K562 (cell line): ENCODE measurements at regions not wholly inside any gene's neighbourhood (a gene's known extent, or its start where the extent isn't known, plus 50 kb on each side); places are given as distances from the start of the nearest gene placed in this dataset.
"Not testable (repeated sequence)": the region's sequence is repeated elsewhere in the genome, so short reads cannot be mapped to it uniquely, and the experiment has no call there.

Experiments used
- ATAC-seq: fragments of 200-7000 bp; cut with Tn5 transposase; 3 replicates; pipeline ENCODE4 v1.9.1; 2020; ENCODE audit warnings: moderate library complexity
- BruUV-seq: library from RNA; stranded (reverse); fragments of 400-500 nt; replicated peaks from 2 replicates; lab custom pipeline; 2021; lab: Mats Ljungman, UMichigan
- CTCF ChIA-PET: fragments of 300-600 bp; formaldehyde crosslinking; extraction: SDS; loops from one replicate; lab custom pipeline; 2021; ENCODE audit warnings: low intra/inter-chr PET ratio; lab: Yijun Ruan, JAX
- POLR2A ChIA-PET: fragments of 300-600, 350-650 bp; sonication (Branson Sonifier 250); formaldehyde crosslinking; extraction: SDS; loops from one replicate; lab custom pipeline; 2021; ENCODE audit warnings: antibody characterized with exemption, inconsistent platforms; lab: Yijun Ruan, JAX
- DNase-seq, 4 experiments: peaks; one replicate each; pipeline versions ENCODE4 v3.0.0 to v3.0.0-alpha.2; 2011 to 2018; ENCODE audit warnings: low spot score in 3 of 4, mixed read lengths in 3 of 4; ENCODE audit errors: extremely low read depth in 1 of 4
- FAIRE-seq: peaks from 2 replicates; lab custom pipeline; 2011; peaks lifted over from hg19 to GRCh38; lab: Jason Lieb, UNC
- H2AFZ ChIP-seq: 2 replicates; pipeline ENCODE4 v1.6.0; 2011; ENCODE audit warnings: low read depth, low read length, control low read depth, inconsistent platforms
- H3K27ac ChIP-seq: fragments of 200-600 bp; 3 replicates; pipeline ENCODE4 v1.8.0; 2011; ENCODE audit warnings: low read depth, mild to moderate bottlenecking, control low read depth, inconsistent platforms, low read length, moderate library complexity, mixed read lengths; ENCODE audit errors: extremely low read depth
- H3K27me3 ChIP-seq, 2 experiments: fragments of 300-600 bp in 1 of 2; 2 replicates in 1 of 2; 3 replicates in 1 of 2; pipeline versions ENCODE4 v1.6.0 to v1.8.0; 2011; ENCODE audit warnings: inconsistent platforms in 2 of 2, low read length in 2 of 2, mild to moderate bottlenecking in 1 of 2, mixed read lengths in 1 of 2, moderate library complexity in 1 of 2; ENCODE audit not compliant: control insufficient read depth in 2 of 2, insufficient read depth in 2 of 2
- H3K36me3 ChIP-seq: fragments of 300-600 bp; 3 replicates; pipeline ENCODE4 v1.8.0; 2011; ENCODE audit warnings: mild to moderate bottlenecking, low read length, inconsistent platforms; ENCODE audit not compliant: control insufficient read depth, insufficient read depth
- H3K4me1 ChIP-seq, 2 experiments: fragments of 200-600 bp in 1 of 2; replicated peaks in 1 of 2; 2 replicates in 1 of 2; 3 replicates in 1 of 2; pipeline versions ENCODE4 v1.5.1 to v1.8.0; 2011; ENCODE audit warnings: inconsistent platforms in 2 of 2, low read length in 2 of 2, mild to moderate bottlenecking in 1 of 2, mixed read lengths in 1 of 2, moderate library complexity in 1 of 2; ENCODE audit not compliant: control insufficient read depth in 2 of 2, insufficient read depth in 2 of 2
- H3K4me2 ChIP-seq: 2 replicates; pipeline ENCODE4 v1.6.1; 2011; ENCODE audit warnings: low read length, control low read depth, inconsistent platforms, mixed read lengths; ENCODE audit not compliant: insufficient read depth
- H3K4me3 ChIP-seq: fragments of 200-600 bp; sonication (generic), shearing (Covaris generic); 2 replicates; pipeline ENCODE4 v1.5.1; 2016; ENCODE audit warnings: control low read depth, inconsistent platforms
- H3K79me2 ChIP-seq: fragments of 200-600 bp; 3 replicates; pipeline ENCODE4 v1.8.0; 2011; ENCODE audit warnings: low read length, inconsistent platforms; ENCODE audit not compliant: control insufficient read depth, insufficient read depth
- H3K9ac ChIP-seq, 2 experiments: 2 replicates each; pipeline versions ENCODE4 v1.6.0 to v1.6.1; 2011; ENCODE audit warnings: low read depth in 2 of 2, low read length in 2 of 2, control low read depth in 1 of 2, inconsistent platforms in 1 of 2, mild to moderate bottlenecking in 1 of 2, mixed read lengths in 1 of 2; ENCODE audit not compliant: insufficient read depth in 1 of 2
- H3K9me1 ChIP-seq: one replicate; pipeline ENCODE4 v1.6.0; 2011; ENCODE audit warnings: inconsistent platforms, mild to moderate bottlenecking, low read length, moderate library complexity; ENCODE audit not compliant: control insufficient read depth, insufficient read depth
- H3K9me3 ChIP-seq: replicated peaks from 2 replicates; pipeline ENCODE4 v1.5.1; 2011; ENCODE audit warnings: low read depth, low read length, inconsistent platforms; ENCODE audit not compliant: control insufficient read depth, insufficient read depth
- H4K20me1 ChIP-seq: replicated peaks from 2 replicates; pipeline ENCODE4 v1.6.1; 2011; ENCODE audit warnings: low read length, inconsistent platforms, mixed read lengths; ENCODE audit not compliant: control insufficient read depth, insufficient read depth
- WGBS: fragments of 100-300 bp; shearing (Covaris generic); methylation state at CpG from one replicate; pipeline ENCODE4 v1.1.6; 2016; ENCODE audit warnings: low coverage, mixed read lengths; ENCODE audit not compliant: insufficient coverage; ENCODE audit errors: missing lambda C conversion rate; 5-methylcytosine and 5-hydroxymethylcytosine counted together
- in situ Hi-C: fragments of 300-500 bp; cut with MboI; formaldehyde crosslinking; loops from 4 replicates; pipeline ENCODE4 v1.15.0; 2018; ENCODE audit warnings: inconsistent platforms, mixed read lengths
- intact Hi-C: fragments of 100-400 bp; cut with micrococcal nuclease; formaldehyde crosslinking; loops from 2 replicates; pipeline ENCODE4 v1.14.2; 2022
- TF ChIP-seq, protein P1 (sequence below): fragments of 450-650 bp; IDR thresholded peaks from 2 replicates; pipeline ENCODE4 v1.6.1; 2017; ENCODE audit warnings: antibody characterized with exemption, mild to moderate bottlenecking

DNA sequence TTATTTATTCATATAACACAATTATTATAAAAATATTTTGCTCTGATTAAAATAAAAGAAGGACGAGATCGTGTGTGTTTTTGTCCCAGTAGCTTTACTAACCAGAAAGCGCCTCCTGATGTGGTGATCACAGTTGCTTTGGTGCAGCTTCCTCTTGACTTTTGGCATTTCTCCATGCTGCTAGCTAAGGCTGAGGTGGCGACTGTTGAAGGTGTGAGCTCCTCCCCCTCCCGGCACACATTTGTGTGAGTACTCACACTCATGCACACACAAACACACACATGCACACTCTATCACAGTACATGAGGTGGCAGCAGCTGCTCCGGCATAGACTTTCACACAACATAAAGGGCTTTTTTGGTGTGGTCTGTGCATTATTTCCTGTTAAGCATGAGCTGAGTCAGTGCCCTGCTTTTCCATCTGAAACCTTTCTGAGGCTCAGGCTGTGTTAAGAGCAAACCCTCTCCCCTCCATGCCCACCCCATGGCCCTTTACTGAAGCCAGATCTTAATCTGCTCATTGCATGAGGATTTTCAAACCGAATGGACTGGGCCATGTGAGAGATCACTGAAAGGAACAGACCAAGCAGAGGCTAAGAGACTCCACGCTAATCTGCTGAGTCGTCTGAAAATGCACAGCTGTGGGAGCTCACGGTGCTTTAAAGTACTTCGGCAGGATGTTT, 53.3 kb downstream of the FOXD4L1 start (continued):
- TF ChIP-seq, protein P1, sequence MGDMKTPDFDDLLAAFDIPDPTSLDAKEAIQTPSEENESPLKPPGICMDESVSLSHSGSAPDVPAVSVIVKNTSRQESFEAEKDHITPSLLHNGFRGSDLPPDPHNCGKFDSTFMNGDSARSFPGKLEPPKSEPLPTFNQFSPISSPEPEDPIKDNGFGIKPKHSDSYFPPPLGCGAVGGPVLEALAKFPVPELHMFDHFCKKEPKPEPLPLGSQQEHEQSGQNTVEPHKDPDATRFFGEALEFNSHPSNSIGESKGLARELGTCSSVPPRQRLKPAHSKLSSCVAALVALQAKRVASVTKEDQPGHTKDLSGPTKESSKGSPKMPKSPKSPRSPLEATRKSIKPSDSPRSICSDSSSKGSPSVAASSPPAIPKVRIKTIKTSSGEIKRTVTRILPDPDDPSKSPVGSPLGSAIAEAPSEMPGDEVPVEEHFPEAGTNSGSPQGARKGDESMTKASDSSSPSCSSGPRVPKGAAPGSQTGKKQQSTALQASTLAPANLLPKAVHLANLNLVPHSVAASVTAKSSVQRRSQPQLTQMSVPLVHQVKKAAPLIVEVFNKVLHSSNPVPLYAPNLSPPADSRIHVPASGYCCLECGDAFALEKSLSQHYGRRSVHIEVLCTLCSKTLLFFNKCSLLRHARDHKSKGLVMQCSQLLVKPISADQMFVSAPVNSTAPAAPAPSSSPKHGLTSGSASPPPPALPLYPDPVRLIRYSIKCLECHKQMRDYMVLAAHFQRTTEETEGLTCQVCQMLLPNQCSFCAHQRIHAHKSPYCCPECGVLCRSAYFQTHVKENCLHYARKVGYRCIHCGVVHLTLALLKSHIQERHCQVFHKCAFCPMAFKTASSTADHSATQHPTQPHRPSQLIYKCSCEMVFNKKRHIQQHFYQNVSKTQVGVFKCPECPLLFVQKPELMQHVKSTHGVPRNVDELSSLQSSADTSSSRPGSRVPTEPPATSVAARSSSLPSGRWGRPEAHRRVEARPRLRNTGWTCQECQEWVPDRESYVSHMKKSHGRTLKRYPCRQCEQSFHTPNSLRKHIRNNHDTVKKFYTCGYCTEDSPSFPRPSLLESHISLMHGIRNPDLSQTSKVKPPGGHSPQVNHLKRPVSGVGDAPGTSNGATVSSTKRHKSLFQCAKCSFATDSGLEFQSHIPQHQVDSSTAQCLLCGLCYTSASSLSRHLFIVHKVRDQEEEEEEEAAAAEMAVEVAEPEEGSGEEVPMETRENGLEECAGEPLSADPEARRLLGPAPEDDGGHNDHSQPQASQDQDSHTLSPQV = peak; percentile 48; the same call in 1 of the 2 replicates
- TF ChIP-seq, all 486 proteins: peak for 8; not testable (repeated sequence) for 478

DNA sequence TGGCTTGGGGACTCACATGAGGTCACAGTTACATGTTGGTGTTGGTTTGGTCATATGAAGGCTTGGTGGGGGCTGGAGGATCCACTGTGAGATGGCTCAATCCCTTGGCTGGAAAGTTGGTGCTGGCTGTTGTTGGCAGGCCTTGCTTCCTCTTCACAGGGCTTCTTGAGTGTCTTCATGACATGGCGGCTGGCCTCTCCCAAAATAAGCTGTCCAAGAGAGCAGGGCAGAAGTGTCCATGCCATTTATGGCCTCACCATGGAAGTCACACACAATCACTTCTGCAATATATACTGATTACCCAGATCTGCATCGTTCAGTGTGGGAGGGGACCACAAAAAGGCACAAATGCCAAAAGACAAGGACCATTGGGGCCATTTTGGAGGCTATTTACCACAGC, 61.4 kb downstream of the FOXD4L1 start:
- H3K9me1 ChIP-seq, H3K27me3 ChIP-seq, H3K9me3 ChIP-seq, H2AFZ ChIP-seq, CTCF ChIA-PET, H3K4me3 ChIP-seq, H3K79me2 ChIP-seq, ATAC-seq, H3K9ac ChIP-seq, H4K20me1 ChIP-seq, in situ Hi-C loops, H3K36me3 ChIP-seq, H3K4me2 ChIP-seq, BruUV-seq, intact Hi-C loops, FAIRE-seq, H3K27ac ChIP-seq, DNase-seq, H3K4me1 ChIP-seq, POLR2A ChIA-PET: not testable (repeated sequence)
- WGBS = 67% methylated on average over 1 of the region's 2 CpGs

DNA sequence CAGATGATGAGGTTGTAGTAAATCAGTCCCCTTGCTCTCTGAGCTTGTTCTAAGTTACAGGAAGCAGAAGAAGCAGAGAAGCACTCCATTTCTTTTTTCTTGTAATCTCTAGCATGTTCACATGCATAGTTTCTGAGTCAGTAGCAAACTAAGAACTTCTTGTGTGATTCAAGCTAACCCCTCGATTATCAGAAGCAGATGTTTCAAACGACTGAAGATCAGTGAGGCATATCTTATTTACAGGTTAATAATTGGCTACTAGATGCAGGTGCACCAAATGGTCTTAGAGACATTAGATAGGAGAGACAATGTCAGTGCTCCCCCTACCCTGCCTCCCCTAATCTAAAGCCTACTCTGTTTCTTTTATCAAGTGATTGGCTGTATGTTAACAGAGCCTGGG, 64.2 kb downstream of the FOXD4L1 start:
- H4K20me1 ChIP-seq, FAIRE-seq, H3K4me3 ChIP-seq, H3K9ac ChIP-seq, H3K27me3 ChIP-seq, in situ Hi-C loops, DNase-seq, H3K9me3 ChIP-seq, H3K4me2 ChIP-seq, BruUV-seq, H3K79me2 ChIP-seq, POLR2A ChIA-PET, CTCF ChIA-PET, H3K4me1 ChIP-seq, ATAC-seq, H3K36me3 ChIP-seq, H2AFZ ChIP-seq, H3K27ac ChIP-seq, intact Hi-C loops, H3K9me1 ChIP-seq: not testable (repeated sequence)
- WGBS = 7% methylated on average over 2 of the region's 2 CpGs
